ENCODE measurements at regions not wholly inside any gene's neighbourhood (a gene's known extent, or its start where the extent isn't known, plus 50 kb on each side); places are given as distances from the start of the nearest gene placed in this dataset.

DNA sequence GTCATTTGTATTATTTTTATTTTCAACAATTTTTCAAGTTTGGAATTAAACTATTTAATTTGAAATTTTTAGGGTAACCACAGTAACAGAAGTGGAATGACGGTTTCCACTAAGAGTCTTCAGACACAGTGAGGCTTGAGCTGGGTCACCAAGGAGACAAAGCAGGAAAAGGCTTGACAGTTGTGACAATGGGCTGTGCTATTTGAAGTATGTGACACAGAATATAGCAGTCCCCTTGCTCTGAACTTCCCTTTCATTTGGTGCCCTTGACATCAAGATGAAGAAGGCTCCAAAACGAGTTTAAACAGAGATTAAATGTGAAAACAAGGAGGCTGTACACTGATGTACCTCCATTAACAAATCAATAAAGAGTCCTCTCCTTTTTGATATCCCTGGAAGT is 265.4 kb upstream of the DLGAP1 start:
- TF ChIP-seq, protein P1, sequence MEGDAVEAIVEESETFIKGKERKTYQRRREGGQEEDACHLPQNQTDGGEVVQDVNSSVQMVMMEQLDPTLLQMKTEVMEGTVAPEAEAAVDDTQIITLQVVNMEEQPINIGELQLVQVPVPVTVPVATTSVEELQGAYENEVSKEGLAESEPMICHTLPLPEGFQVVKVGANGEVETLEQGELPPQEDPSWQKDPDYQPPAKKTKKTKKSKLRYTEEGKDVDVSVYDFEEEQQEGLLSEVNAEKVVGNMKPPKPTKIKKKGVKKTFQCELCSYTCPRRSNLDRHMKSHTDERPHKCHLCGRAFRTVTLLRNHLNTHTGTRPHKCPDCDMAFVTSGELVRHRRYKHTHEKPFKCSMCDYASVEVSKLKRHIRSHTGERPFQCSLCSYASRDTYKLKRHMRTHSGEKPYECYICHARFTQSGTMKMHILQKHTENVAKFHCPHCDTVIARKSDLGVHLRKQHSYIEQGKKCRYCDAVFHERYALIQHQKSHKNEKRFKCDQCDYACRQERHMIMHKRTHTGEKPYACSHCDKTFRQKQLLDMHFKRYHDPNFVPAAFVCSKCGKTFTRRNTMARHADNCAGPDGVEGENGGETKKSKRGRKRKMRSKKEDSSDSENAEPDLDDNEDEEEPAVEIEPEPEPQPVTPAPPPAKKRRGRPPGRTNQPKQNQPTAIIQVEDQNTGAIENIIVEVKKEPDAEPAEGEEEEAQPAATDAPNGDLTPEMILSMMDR (IDR thresholded peaks at IDR 0.05) = no peak
- no peak for TF ChIP-seq EP300 (IDR thresholded peaks at IDR 0.05)
